Erythroblast (primary cell): ENCODE measurements at regions not wholly inside any gene's neighbourhood (a gene's known extent, or its start where the extent isn't known, plus 50 kb on each side); places are given as distances from the start of the nearest gene placed in this dataset.

ENCODE experiments used
- GATA1 ChIP-seq: IDR thresholded peaks from 2 replicates; pipeline ENCODE4 v1.6.1; 2011; ENCODE audit warnings: low read depth, mild to moderate bottlenecking, control low read depth, low read length, moderate library complexity
- POLR2A ChIP-seq: IDR thresholded peaks from 2 replicates; pipeline ENCODE4 v1.6.1; 2011; ENCODE audit warnings: mild to moderate bottlenecking, low read length

GRCh38 chr6:4587171-4587570 lies 189.0 kb upstream of the CDYL start:
- no peak for TF ChIP-seq POLR2A
- TF ChIP-seq GATA1, result no peak
